CD4-positive, alpha-beta T cell treated with Interferon alpha-2 for 1 hour (primary cell): ENCODE measurements at regions not wholly inside any gene's neighbourhood (a gene's known extent, or its start where the extent isn't known, plus 50 kb on each side); places are given as distances from the start of the nearest gene placed in this dataset.
"Not testable (repeated sequence)": the region's sequence is repeated elsewhere in the genome, so short reads cannot be mapped to it uniquely, and the experiment has no call there.

Source experiments
- DNase-seq, 2 donors: peaks; one replicate each; pipeline ENCODE4 v3.0.0-alpha.2; 2020 to 2022

DNA sequence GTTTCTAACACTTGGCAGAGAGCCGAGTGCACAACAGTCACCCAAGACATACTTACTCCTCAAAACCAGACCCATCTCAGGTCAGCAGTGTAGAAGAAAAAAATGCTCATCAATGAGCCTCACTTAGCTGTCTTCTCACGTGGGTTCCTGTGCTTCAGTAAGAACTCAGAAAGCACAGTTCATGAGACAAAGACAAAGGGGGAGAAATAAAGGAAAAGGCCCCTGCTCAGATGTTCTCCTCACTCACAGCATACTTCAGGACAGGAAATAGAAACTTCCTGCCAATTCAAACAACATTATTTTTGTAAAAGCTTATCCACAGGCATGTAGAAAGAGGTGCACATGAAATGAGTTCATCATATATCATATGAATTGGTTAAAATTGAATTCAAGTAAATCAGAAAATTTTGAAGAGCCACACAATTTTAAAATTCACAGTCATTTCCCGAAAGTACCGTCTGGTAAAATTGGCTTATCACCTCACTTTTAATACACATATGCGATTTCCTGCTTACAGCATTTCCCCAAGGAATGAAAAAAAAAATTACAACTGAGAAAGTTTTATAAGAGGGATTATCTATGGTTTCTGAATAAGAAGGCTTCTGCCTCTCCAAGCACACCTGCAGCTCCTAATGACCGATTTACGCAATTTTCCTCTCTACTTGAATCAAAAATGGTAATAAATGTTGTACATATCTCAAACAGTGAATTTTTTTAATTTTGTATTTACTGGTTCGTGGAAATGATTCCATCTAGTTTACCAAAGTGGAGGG lies 328.3 kb downstream of the TMEM167A start:
- DNase-seq = no peak

DNA sequence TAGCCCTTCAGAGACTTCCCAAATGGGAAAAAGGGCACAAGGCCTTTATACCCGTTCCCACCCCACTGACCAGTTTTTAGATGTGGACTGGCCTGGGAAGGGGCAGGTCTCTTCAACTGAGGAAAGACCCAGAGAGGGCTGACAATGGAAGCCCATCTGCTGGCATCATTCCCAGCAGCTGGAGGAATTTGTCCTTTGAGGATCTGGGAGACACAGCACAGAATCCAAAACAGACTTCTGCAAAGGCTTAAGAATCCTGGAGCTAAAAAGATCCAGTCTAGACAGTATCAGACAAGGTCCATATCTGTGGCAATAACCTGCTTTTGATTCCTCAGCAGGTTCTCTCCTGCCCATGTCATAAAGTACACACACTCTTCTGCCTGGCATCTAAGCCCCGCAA lies 329.2 kb downstream of the TMEM167A start:
- no peak for DNase-seq

DNA sequence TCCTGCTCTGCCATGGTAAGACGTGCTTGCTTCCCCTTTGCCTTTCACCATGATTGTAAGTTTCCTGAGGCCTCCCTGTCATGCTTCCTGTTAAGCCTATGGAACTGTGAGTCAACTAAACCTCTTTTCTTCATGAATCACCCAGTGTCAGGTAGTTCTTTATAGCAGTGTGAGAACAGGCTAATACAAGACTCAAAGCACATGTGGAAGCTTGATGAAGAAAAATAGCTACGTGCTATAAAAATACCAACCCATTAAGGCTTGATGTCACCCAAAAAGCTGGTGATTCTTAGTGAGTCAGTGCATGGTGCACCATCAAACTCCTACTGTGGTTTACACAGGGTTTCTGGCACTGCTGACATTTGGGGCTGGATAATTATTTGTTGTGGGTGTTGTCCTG lies 332.2 kb downstream of the TMEM167A start:
- DNase-seq = no peak

DNA sequence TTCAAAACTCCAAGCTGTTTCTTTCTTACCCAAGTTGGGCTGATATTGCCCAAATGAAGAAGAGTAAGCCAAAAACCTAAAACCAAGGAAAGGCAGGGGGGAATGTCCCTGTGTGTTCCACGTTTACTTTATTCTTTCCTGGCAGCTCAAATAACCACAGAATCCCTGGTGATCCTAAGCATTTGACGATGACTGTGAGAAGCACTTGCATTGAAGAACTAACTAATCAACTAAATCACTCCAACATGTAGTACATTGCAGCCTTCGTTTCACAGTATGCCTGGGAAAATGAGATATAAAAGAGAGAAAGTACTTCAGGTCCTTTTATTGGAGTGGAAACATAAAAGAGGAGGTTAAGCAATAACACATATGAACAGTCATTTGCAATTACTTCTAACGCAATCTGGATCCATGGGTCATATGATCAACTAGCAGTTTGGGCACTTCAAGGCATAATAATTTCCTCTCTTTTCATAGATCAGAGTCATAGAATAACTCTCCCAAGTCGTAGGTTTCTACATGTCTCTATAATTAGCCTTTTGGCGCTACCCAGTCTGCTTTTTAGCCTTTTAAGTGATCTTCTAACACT lies 338.4 kb downstream of the TMEM167A start:
- no peak for DNase-seq

DNA sequence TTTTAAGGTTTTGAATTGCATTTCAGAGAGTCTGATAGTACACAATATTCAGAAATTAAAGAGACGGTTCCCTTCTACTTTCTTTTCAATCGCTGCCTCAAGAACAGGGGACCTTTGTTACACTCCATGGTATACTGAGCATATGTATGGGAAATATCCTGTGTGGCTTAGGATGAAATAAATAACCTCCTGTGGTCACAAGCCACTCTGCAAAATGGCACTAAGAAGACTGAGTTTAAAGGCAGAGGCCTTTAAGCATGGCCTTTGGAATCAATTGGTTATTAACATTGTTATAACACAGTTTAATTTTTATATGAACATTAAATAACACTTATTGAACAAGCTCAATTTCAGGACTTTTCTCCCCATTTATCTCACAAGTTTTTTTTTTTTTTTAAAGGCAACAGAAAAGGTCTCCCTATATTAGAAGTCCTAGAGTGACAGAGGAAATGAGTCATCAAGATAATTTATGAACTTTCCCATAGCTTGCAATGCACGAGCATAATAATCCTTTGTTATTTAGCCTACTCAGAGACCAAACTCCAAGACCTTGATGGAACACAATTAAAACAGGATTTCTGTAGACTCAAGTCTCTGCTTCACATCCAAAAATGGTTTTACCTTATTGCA lies 341.9 kb downstream of the TMEM167A start:
- DNase-seq = no peak

DNA sequence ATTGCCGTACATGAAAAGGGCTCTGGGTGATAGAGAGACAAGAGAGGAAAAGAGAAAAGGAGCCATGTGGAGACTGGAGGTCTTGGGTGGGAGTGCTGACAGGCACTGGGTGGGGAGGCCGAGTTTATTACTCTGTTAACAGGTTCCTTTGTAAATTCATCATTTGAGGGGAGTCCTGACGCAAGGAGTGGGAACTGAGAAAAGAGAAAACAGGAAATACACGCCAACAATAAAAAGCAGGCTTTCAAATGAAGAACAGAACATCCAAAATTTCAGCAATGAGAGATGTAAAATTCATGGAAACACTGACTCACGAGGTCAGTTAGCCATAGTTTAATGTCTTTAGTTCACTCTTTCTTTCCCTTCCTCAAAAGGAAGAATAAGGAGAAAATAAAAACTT lies 342.8 kb downstream of the TMEM167A start:
- no peak for DNase-seq

DNA sequence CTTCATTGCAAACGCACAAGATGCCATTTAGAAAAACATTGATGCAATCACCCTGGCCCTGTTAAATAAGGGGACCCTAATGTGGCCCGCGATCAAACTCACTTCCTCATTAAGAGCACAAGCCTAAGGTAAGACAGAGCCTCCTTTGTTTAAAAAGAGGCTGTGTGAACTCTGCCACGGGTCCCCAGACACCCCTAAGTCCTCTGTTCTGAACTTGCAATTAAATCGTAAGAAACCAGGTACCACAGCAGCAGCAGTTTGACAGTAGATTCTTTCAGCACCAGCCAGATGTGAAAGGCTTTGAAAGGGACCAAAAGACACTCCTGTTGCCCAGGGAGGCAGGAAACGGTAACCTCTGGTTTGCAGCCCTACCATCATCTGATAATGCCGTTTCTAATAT lies 346.3 kb downstream of the TMEM167A start:
- no peak for DNase-seq

DNA sequence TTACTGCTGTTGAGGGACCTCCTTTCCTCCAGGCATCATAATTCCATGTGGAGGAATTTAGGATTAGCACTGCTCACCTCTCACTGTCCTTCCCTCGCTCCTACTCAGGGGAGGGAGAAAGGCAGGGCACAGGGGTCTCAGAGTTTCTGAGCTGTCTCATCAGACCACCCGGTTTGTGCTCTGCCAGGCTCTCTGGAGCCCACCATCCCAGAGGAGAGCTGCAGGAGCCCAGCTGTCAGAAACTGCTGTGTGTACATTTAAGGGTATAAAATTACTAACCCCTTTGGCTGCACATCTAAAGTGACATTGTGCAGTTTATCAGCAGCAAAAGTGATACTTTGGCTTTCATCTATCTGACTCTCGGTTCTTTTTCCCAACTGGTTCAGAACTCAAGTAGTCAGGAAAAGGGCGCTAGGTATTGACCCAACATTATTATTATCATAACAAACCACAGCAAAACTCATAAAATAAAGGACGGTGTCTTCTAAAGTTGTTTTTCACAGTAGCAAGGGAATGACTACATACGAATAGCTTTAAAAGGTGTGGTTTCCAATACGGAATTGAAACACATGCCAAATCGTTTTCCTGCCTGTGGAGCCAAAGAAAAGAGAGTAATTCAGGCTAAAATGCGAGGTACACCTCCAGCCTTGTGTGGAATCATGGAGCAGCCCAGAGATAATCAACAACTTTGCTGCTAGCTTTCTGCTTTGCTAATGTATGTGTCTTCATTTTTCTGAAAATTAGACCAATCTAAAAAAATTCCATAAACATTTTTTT lies 348.1 kb downstream of the TMEM167A start:
- DNase-seq = no peak

DNA sequence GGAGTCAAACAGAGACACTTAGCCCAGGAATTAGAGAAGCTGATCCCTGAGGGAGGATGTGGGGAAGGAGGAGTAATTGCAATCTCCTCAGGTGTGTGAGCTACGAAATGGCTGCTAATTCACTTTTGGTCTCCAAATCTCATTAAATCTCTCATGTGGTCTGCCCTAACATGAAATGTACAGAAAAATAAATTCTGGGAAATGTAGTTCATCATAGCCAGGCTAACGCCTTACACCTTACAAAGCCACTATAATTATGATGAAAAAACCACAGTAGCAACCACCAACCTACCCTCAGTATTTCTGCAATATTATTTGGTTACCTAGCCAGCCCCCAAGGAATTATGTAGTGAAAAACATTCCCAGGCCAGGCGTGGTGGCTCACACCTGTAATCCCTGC lies 354.0 kb downstream of the TMEM167A start:
- no peak for DNase-seq

DNA sequence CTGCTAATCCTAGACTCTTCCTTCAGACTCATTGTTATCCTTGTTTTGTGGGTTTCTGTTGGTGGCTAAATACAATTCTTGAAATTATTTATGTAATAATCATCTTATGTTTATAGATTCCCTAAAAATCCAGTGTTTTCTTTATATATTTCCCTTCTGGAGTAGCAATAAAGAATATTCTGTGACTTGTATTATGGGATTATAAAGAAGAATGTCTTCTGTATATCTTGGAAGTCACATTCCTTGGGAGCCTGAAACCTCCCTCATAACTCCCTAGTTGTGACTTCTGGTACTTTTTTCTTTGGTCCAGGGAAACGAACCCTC lies 356.1 kb downstream of the TMEM167A start:
- no peak for DNase-seq

DNA sequence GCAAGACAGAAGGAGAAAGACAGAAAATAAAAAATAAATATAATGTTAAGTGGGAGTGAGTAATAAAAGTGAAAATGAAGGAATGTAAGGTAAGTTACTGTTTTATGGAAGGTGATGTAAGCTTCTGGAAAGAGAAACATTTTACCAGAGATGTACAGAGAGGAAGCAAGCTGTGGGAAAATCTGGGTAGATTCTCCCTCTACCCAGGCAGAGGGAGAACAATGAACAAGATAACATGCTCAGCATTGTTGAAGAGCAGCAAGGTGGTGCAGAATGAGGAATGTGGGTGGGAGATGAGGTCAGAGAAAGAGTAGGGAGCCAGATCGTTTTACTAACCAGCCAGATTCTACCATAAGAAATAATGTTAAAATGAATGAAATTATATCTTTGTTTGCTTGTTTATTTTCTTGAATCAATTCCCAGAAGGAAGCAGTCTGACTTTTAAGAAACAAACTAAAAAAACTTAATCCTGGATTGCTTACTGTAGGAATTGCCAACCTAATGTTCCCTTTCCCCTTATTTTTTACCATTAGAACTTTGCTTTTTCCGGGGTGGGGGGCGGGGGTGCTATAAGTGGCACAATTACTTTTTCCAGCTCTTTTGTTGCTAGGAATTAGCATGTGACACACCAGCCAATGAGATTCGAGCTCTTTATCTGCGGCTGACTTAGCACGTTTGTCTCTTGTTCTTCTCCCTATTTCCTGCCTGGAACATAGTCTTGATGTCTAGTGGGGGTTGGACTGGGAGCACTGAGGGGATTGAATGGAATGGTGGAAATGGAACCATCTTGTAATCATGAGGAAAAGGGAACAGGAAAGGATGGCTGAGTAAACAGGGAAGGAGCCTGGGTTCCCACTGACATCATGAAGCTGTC lies 356.7 kb downstream of the TMEM167A start:
- DNase-seq = no peak

DNA sequence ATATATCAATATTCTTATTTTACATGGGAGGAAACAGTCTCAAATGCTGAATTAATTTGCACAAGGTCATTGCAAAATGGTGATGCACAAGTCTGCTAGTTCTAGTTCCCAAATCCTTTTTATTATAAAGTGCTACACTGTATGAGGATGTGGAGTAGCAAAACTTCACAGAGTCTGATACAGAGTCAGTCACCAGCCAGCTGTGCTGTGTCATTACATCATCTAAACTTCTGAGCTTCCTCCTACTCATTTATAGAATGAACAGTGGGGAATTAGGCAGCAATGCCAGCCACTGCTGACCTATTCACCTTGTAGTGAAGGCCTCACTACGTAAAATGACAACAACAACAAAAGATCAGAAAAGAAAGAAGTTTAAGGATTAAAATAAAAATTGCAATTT lies 357.8 kb downstream of the TMEM167A start:
- no peak for DNase-seq

DNA sequence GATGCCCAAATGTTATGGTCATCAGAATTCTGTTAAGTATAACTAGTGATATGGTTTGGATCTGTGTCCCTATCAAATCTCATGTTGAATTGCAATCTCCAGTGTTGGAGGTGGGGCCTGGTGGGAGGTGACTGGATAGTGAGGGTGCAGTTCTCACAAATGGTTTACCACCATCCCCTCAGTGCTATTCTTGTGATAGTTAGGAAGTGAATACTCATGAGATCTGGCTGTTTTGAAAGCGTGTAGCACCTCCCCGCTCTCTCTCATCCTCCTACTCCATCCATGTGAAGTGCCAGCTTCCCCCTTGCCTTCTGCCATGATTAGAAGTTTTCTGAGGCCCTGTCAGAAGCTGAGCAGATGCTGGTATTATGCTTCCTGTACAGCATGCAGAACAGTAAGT lies 359.5 kb downstream of the TMEM167A start:
- DNase-seq = no peak

DNA sequence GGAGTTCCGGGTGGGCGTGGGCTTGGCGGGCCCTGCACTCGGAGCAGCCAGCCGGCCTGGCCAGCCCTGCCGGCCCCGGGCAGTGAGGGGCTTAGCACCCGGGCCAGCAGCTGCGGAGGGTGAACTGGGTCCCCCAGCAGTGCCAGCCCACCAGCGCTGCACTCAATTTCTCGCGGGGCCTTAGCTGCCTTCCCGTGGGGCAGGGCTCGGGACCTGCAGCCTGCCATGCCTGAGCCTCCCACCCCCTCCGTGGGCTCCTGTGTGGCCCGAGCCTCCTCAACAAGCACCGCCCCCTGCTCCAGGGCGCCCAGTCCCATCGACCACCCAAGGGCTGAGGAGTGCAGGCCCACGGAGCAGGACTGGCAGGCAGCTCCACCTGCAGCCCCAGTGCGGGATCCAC lies 362.5 kb downstream of the TMEM167A start:
- not testable (repeated sequence) for DNase-seq

DNA sequence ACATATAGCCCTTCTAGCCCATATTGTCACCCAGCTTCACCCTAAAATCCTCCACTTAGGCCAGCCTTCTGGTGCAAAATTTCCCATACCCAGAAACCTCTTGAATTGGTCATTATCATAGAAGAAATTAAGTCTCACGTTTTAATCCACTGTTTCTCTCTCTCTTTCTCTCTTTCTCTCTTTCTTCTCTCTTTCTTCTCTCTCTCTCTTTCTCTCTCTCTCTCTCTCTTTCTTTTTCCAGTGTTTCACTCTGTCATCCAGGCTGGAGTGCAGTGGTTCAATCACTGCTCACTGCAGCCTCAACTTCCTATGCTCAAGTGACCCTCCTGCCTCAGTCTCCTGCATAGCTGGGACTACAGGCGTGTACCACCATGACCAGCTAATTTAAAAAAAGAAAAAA lies 363.4 kb downstream of the TMEM167A start:
- no peak for DNase-seq

DNA sequence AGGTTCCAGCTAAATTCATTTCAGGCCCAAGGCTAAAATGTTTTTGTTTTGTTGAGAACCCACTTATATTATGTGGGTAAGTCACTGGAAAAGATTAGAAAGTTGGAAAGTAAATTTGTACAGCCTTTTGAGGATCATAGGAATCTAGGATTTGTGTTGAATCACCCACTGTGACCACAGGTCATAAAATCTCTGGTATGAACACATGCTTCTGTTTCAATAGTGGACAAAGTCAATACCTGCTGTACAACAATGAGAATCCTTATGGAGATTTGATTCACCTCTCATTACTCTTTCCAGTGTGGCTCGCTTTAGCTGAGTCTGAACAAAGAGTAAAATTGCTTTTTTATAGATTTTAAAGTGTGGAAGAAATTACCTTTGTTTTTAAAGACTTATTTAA lies 369.5 kb downstream of the TMEM167A start:
- no peak for DNase-seq

DNA sequence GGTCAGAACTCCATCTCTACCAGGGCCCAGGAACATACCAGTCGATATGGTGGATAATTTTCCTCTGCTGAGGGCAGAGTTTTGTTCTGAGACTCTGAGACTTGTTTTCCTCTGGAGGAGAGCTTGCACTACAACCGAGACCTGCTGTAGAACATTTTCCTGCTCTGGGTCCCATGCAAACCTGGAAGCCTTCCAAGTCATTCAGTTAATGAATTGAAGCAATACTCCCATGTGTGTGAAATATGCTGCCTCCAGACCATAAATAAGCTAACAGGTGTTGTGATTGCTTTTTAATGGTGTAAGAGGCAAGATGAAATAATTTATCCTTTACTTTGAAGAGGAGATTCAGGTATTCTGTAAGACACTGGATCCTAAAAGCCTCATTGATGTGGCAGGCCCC lies 372.8 kb downstream of the TMEM167A start:
- DNase-seq = no peak

DNA sequence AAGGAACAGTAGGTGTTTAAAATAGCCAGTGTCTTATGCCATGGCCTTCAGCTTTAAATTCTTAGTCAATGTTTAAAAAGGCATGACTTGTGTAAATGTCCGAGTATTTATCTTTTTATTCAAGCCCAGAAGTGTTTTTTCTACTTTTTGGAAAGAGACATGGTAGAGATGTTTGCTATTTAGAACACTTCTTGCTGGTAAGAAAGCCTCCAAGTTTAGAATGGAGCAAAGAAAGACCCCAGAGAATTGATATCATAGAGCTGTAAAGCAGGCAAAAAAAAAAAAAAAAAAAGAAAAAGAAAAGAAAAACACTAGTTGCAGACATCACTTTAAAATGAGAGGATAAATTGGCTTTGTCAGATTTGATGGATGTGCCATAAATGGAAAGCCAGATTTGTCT lies 375.1 kb downstream of the TMEM167A start:
- no peak for DNase-seq

DNA sequence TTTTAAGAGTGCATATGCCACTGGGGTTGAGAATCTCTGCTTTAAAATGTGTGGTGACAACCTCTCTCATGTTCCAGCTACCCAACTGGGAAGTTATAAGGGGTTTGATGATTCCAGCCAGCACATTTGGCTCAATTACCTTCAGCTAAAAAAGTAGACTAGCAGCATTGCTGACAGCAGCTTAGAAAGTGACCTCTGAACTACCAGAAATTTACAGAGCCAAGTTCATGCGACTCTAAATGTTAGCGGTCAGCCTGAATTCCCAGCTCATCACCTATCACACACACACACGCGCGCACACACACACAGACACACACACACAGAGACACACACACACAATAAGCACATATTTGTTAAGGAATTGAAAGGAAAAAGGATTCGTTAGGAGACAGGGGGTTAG lies 377.5 kb downstream of the TMEM167A start:
- DNase-seq = no peak

DNA sequence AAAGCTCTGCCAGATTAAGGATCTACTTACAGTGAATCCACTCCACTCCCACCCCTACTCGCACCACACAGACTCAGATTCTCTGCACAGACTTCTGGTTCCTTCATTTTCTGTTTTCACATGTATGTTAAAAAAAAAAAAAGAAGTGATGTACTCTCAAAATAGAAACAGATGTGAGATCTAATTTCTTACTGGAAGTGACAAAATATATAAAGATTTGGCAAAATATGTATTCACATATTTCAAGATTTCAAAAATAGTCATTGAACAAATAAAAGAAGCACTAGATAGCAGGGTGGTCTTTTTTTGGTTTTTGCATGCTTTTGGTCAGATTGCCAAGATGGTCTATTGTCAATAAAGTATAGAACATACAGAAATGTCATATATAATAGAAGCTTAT lies 379.2 kb downstream of the TMEM167A start:
- DNase-seq = no peak

DNA sequence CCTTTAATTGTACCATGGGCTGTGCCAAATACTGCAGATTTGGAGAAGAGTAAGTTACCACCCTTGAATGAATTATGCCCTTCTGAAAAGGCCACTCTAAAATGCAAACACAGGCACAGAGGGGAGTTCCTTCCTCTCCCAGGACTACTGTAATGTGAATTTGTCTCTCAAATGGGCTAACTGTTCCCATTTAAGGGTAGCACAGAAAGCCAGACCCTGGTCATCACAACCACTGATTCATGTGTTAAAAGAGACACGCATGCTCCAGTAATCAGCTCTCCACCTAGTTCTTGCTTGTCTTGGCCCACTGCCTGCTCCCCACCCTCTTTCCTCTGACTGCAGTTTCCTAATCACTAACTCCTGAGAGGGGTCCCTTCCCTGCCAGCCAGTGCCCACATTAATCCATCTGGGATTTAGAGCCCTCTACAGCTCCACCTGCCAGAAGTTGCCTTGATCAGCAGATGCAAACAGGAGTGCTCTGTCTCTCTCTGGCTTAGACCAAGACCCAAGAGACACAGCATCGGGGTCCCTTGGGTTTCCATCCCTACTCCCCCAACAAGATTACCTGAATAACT lies 382.4 kb downstream of the TMEM167A start:
- DNase-seq = no peak

DNA sequence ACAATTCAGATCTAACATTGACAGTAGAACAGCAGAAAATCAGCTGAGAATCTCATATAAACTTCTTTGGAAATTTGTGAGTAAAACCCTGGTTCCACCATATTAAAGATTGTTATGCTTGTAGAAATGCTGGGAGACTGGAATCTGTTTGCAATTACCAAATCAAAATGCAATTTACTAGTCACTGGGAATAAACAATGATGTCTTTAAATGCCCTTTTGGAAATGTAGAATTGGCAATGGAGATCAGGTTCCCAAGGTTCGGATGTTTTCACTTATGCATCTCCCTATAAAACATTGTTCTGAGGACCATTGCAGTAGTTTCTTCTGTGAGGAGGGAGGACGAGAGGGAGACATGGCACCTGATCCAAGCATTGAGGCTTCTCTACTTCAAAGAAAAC lies 384.4 kb downstream of the TMEM167A start:
- DNase-seq = no peak

DNA sequence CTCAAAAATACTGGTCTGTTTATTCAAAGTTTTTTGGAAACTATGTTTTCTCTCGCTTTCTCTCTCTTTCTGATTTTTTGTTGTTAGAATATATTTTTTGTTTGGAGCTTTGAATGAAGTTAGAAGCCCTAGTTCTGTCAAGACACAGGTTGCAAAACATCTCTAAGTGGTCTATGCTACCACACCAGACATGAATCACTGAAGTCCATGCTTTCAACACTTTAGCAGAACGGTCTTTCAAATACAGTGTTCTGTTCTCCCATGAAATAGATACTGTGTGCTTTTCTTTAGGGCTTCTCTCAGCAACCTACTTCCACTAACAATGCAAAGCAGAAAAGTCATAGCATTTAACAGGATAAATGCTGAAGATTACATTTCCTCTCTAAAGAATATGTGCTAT lies 392.5 kb downstream of the TMEM167A start:
- no peak for DNase-seq
